OCI-LY7 (cell line): ENCODE measurements at regions not wholly inside any gene's neighbourhood (a gene's known extent, or its start where the extent isn't known, plus 50 kb on each side); places are given as distances from the start of the nearest gene placed in this dataset.

Experiments used
- BruUV-seq: library from RNA; stranded (reverse); fragments of 400-500 nt; replicated peaks from 2 replicates; lab custom pipeline; 2021; lab: Mats Ljungman, UMichigan
- CTCF ChIA-PET: fragments of 300-600 bp; sonication (Branson Sonifier 250); formaldehyde crosslinking; loops from one replicate; lab custom pipeline; 2022; ENCODE audit warnings: antibody characterized with exemption; ENCODE audit not compliant: unreplicated experiment; lab: Charles Lee
- POLR2A ChIA-PET: fragments of 300-600 bp; sonication (Branson Sonifier 250); formaldehyde crosslinking; loops from one replicate; lab custom pipeline; 2022; ENCODE audit warnings: antibody characterized with exemption; lab: Charles Lee
- DNase-seq: peaks from one replicate; pipeline ENCODE4 v3.0.0-alpha.2; 2015; ENCODE audit warnings: low spot score
- H2AFZ ChIP-seq: fragments of 200-600 bp; sonication (generic), shearing (Covaris generic); 2 replicates; pipeline ENCODE4 v1.6.1; 2014; ENCODE audit warnings: mild to moderate bottlenecking, antibody characterized with exemption, low read length, moderate library complexity
- H3K27ac ChIP-seq: fragments of 200-600 bp; sonication (generic); 2 replicates; pipeline ENCODE4 v1.5.1; 2014; ENCODE audit warnings: mixed run types, low read depth, mild to moderate bottlenecking, moderate library complexity, low read length, inconsistent platforms; ENCODE audit not compliant: poor library complexity, severe bottlenecking
- H3K36me3 ChIP-seq: fragments of 200-600 bp; sonication (generic); 2 replicates; pipeline ENCODE4 v1.6.1; 2014; ENCODE audit warnings: mild to moderate bottlenecking, antibody characterized with exemption, low read length, moderate library complexity, mixed read lengths; ENCODE audit not compliant: insufficient read depth
- H3K4me1 ChIP-seq: fragments of 200-600 bp; sonication (generic); 2 replicates; pipeline ENCODE4 v1.5.1; 2014; ENCODE audit warnings: mild to moderate bottlenecking, low read length; ENCODE audit not compliant: insufficient read depth, poor library complexity, severe bottlenecking
- H3K4me2 ChIP-seq: fragments of 200-600 bp; sonication (generic); 2 replicates; pipeline ENCODE4 v1.6.1; 2014; ENCODE audit warnings: mild to moderate bottlenecking, low read length
- H3K4me3 ChIP-seq: fragments of 200-600 bp; sonication (generic); 2 replicates; pipeline ENCODE4 v1.5.1; 2014; ENCODE audit warnings: mild to moderate bottlenecking, low read depth, low read length; ENCODE audit not compliant: poor library complexity, severe bottlenecking
- H3K79me2 ChIP-seq: fragments of 200-600 bp; sonication (generic); 2 replicates; pipeline ENCODE4 v1.6.1; 2016; ENCODE audit warnings: low read depth, mild to moderate bottlenecking, low read length, moderate library complexity, mixed read lengths; ENCODE audit not compliant: insufficient read depth
- H3K9me2 ChIP-seq: fragments of 200-600 bp; sonication (generic); 2 replicates; pipeline ENCODE4 v1.6.1; 2016; ENCODE audit warnings: mild to moderate bottlenecking, low read length, mixed read lengths; ENCODE audit not compliant: insufficient read depth
- H3K9me3 ChIP-seq: fragments of 200-600 bp; sonication (generic); 2 replicates; pipeline ENCODE4 v1.6.1; 2014; ENCODE audit warnings: mild to moderate bottlenecking, mixed run types, low read length, mixed read lengths
- H4K20me1 ChIP-seq: fragments of 200-600 bp; sonication (generic); 2 replicates; pipeline ENCODE4 v1.6.1; 2014; ENCODE audit warnings: mild to moderate bottlenecking, antibody characterized with exemption, low read length, moderate library complexity, mixed read lengths; ENCODE audit not compliant: insufficient read depth
- EZH2phosphoT487 ChIP-seq: fragments of 200-600 bp; sonication (generic); IDR thresholded peaks from 2 replicates; pipeline ENCODE4 v1.6.1; 2018; ENCODE audit warnings: low read depth, borderline replicate concordance, mild to moderate bottlenecking, mixed run types, antibody characterized with exemption, low read length, moderate library complexity, mixed read lengths
- intact Hi-C: fragments of 100-400 bp; cut with micrococcal nuclease; formaldehyde crosslinking; loops from one replicate; pipeline ENCODE4 v1.10.0; 2022; ENCODE audit not compliant: unreplicated experiment
- TF ChIP-seq, protein P1 (sequence below): fragments of 200-600 bp; sonication (generic); conservative IDR thresholded peaks from 2 replicates; pipeline ENCODE4 v1.5.1; 2014; ENCODE audit warnings: mild to moderate bottlenecking, antibody characterized with exemption, low read length, moderate library complexity, mixed read lengths

- intact Hi-C loops, result no loop called here
- no TSS peak for BruUV-seq
- no peak for DNase-seq
Measured at GRCh38 chr13:59483501-59484145, 680.1 kb downstream of the DIAPH3 start.

GRCh38 chr13:59487883-59488282 is 675.8 kb downstream of the DIAPH3 start:
- TF ChIP-seq, protein P1, sequence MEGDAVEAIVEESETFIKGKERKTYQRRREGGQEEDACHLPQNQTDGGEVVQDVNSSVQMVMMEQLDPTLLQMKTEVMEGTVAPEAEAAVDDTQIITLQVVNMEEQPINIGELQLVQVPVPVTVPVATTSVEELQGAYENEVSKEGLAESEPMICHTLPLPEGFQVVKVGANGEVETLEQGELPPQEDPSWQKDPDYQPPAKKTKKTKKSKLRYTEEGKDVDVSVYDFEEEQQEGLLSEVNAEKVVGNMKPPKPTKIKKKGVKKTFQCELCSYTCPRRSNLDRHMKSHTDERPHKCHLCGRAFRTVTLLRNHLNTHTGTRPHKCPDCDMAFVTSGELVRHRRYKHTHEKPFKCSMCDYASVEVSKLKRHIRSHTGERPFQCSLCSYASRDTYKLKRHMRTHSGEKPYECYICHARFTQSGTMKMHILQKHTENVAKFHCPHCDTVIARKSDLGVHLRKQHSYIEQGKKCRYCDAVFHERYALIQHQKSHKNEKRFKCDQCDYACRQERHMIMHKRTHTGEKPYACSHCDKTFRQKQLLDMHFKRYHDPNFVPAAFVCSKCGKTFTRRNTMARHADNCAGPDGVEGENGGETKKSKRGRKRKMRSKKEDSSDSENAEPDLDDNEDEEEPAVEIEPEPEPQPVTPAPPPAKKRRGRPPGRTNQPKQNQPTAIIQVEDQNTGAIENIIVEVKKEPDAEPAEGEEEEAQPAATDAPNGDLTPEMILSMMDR, result no peak
- TF ChIP-seq EZH2phosphoT487, result no peak
- Histone ChIP-seq H3K4me3 (no peak overlapping the region), H3K9me3 (no peaks in the 10 kb centered on the region), H3K27ac (no peak overlapping the region), H3K9me2 (no peaks in the 10 kb centered on the region), H3K4me1 (no peaks in the 10 kb centered on the region), H3K79me2 (no peaks in the 10 kb centered on the region), H3K36me3 (no peaks in the 10 kb centered on the region), H2AFZ (no peak overlapping the region), H3K4me2 (no peak overlapping the region), H4K20me1 (no peaks in the 10 kb centered on the region)
- ChIA-PET CTCF (no interaction called here), POLR2A (interaction anchor here (1.1 kb wide), 1 partner anchor 14 kb away, joined by 3 read pairs; no protein-coding TSS in a partner anchor)
- BruUV-seq, result no TSS peak
- intact Hi-C loops, result no loop called here
- DNase-seq, result no peak

More at GRCh38 chr13:59483501-59484145, 680.1 kb downstream of the DIAPH3 start:
- CTCF ChIA-PET, result no interaction called here
- POLR2A ChIA-PET, result interaction anchor here (0.6 to 1.1 kb wide), 3 partner anchors 18 to 208 kb away, joined by 3 to 4 read pairs (median 3); no protein-coding TSS in a partner anchor
- TF ChIP-seq EZH2phosphoT487, result no peak
- TF ChIP-seq, protein P1, result no peak
- Histone ChIP-seq H2AFZ (no peak overlapping the region), H3K79me2 (no peaks in the 10 kb centered on the region), H4K20me1 (no peaks in the 10 kb centered on the region), H3K9me3 (no peaks in the 10 kb centered on the region), H3K27ac (no peak overlapping the region), H3K36me3 (no peaks in the 10 kb centered on the region), H3K9me2 (no peaks in the 10 kb centered on the region), H3K4me3 (no peak overlapping the region), H3K4me2 (no peak overlapping the region), H3K4me1 (no peaks in the 10 kb centered on the region)

- ChIA-PET CTCF (no interaction called here), POLR2A (interaction anchor here (1.1 kb wide), 1 partner anchor 13 kb away, joined by 3 read pairs; no protein-coding TSS in a partner anchor)
- Histone ChIP-seq H3K9me3 (no peaks in the 10 kb centered on the region), H4K20me1 (no peaks in the 10 kb centered on the region), H3K9me2 (no peaks in the 10 kb centered on the region), H3K4me1 (no peaks in the 10 kb centered on the region), H3K79me2 (no peaks in the 10 kb centered on the region), H2AFZ (no peak overlapping the region), H3K27ac (no peak overlapping the region), H3K36me3 (no peaks in the 10 kb centered on the region), H3K4me2 (no peak overlapping the region), H3K4me3 (no peak overlapping the region)
- intact Hi-C loops, result no loop called here
- no TSS peak for BruUV-seq
- DNase-seq, result no peak
- no peak for TF ChIP-seq EZH2phosphoT487
- TF ChIP-seq, protein P1, result no peak
Measured at GRCh38 chr13:59488436-59488835, 675.3 kb downstream of the DIAPH3 start.
